Trophoblast cell (in vitro differentiated cells and primary cell): ENCODE measurements at regions not wholly inside any gene's neighbourhood (a gene's known extent, or its start where the extent isn't known, plus 50 kb on each side); places are given as distances from the start of the nearest gene placed in this dataset.

Experiments used
- DNase-seq, 2 donors: peaks; one replicate each; pipeline ENCODE4 v3.0.0-alpha.2; 2016
- H2AFZ ChIP-seq: 2 replicates; pipeline ENCODE4 v1.6.1; 2013; ENCODE audit warnings: low read length, moderate library complexity, mild to moderate bottlenecking; ENCODE audit not compliant: insufficient read depth, poor library complexity
- H2AK5ac ChIP-seq: 2 replicates; pipeline ENCODE4 v1.6.1; 2013; ENCODE audit warnings: mild to moderate bottlenecking, low read length
- H2BK120ac ChIP-seq: 2 replicates; pipeline ENCODE4 v1.6.1; 2013; ENCODE audit warnings: low read length, mild to moderate bottlenecking, moderate library complexity; ENCODE audit not compliant: insufficient read depth, poor library complexity
- H2BK12ac ChIP-seq: 2 replicates; pipeline ENCODE4 v1.6.1; 2013; ENCODE audit warnings: mild to moderate bottlenecking, low read length, moderate library complexity
- H2BK5ac ChIP-seq: 2 replicates; pipeline ENCODE4 v1.6.1; 2013; ENCODE audit warnings: low read length, low read depth, moderate library complexity, mild to moderate bottlenecking; ENCODE audit not compliant: poor library complexity
- H3K14ac ChIP-seq: 2 replicates; pipeline ENCODE4 v1.6.1; 2013; ENCODE audit warnings: mild to moderate bottlenecking, low read length
- H3K18ac ChIP-seq: 2 replicates; pipeline ENCODE4 v1.6.1; 2013; ENCODE audit warnings: mild to moderate bottlenecking, low read length
- H3K23ac ChIP-seq: 2 replicates; pipeline ENCODE4 v1.6.1; 2013; ENCODE audit warnings: low read length
- H3K27ac ChIP-seq: 2 replicates; pipeline ENCODE4 v1.5.1; 2013; ENCODE audit warnings: low read depth, mild to moderate bottlenecking, inconsistent platforms, low read length, moderate library complexity
- H3K27me3 ChIP-seq: 2 replicates; pipeline ENCODE4 v1.6.1; 2013; ENCODE audit warnings: inconsistent platforms, mild to moderate bottlenecking, low read length, moderate library complexity; ENCODE audit not compliant: insufficient read depth
- H3K36me3 ChIP-seq, 2 experiments: 1 replicate in 1 of 2; 2 replicates in 1 of 2; pipeline ENCODE4 v1.6.1; 2013; ENCODE audit warnings: low read length in 2 of 2, mild to moderate bottlenecking in 2 of 2, moderate library complexity in 1 of 2; ENCODE audit not compliant: insufficient read depth in 2 of 2, control insufficient read depth in 1 of 2
- H3K4ac ChIP-seq: 2 replicates; pipeline ENCODE4 v1.6.1; 2013; ENCODE audit warnings: low read depth, mild to moderate bottlenecking, low read length, moderate library complexity
- H3K4me1 ChIP-seq, 2 experiments: 1 replicate in 1 of 2; 2 replicates in 1 of 2; pipeline ENCODE4 v1.6.1; 2013; ENCODE audit warnings: low read length in 2 of 2, mild to moderate bottlenecking in 2 of 2, moderate library complexity in 1 of 2; ENCODE audit not compliant: insufficient read depth in 2 of 2, control insufficient read depth in 1 of 2
- H3K4me2 ChIP-seq: 2 replicates; pipeline ENCODE4 v1.6.1; 2013; ENCODE audit warnings: inconsistent platforms, mild to moderate bottlenecking, low read length, moderate library complexity
- H3K4me3 ChIP-seq: 2 replicates; pipeline ENCODE4 v1.5.1; 2013; ENCODE audit warnings: mild to moderate bottlenecking, low read depth, low read length, inconsistent platforms
- H3K79me1 ChIP-seq: one replicate; pipeline ENCODE4 v1.6.1; 2013; ENCODE audit warnings: low read length
- H3K79me2 ChIP-seq: 2 replicates; pipeline ENCODE4 v1.6.1; 2013; ENCODE audit warnings: low read length, mild to moderate bottlenecking; ENCODE audit not compliant: control insufficient read depth, insufficient read depth, poor library complexity
- H3K9ac ChIP-seq: 2 replicates; pipeline ENCODE4 v1.6.1; 2013; ENCODE audit warnings: mild to moderate bottlenecking, low read length
- H3K9me3 ChIP-seq: 2 replicates; pipeline ENCODE4 v1.6.1; 2013; ENCODE audit warnings: low read depth, mild to moderate bottlenecking, control low read depth, inconsistent platforms, low read length; ENCODE audit not compliant: insufficient read depth
- H4K12ac ChIP-seq: 2 replicates; pipeline ENCODE4 v1.6.1; 2013; ENCODE audit warnings: low read depth, mild to moderate bottlenecking, low read length, moderate library complexity
- H4K8ac ChIP-seq: 2 replicates; pipeline ENCODE4 v1.6.1; 2013; ENCODE audit warnings: low read depth, mild to moderate bottlenecking, low read length, moderate library complexity
- H4K91ac ChIP-seq: one replicate; pipeline ENCODE4 v1.6.1; 2013; ENCODE audit warnings: low read depth, mild to moderate bottlenecking, low read length, moderate library complexity
- WGBS: extraction: QIAGEN DNeasy Blood & Tissue Kit; methylation state at CpG from one replicate; pipeline ENCODE4 v1.1.7; 2013; ENCODE audit warnings: missing lambda C conversion rate; ENCODE audit not compliant: insufficient read length, insufficient coverage; ENCODE audit errors: extremely low coverage; 5-methylcytosine and 5-hydroxymethylcytosine counted together

- H3K27me3 ChIP-seq, result no peaks in the 10 kb centered on the region
- DNase-seq, result no peak
- H3K4me3 ChIP-seq, result no peak overlapping the region
- no peaks in the 10 kb centered on the region for H3K79me2 ChIP-seq
- no peak overlapping the region for H3K4ac ChIP-seq
- no peak overlapping the region for H4K8ac ChIP-seq
- H3K9me3 ChIP-seq, result no peaks in the 10 kb centered on the region
- no peak overlapping the region for H2BK5ac ChIP-seq
- H3K18ac ChIP-seq, result no peak overlapping the region
- H3K14ac ChIP-seq, result no peak overlapping the region
- no peak overlapping the region for H2BK12ac ChIP-seq
- H3K9ac ChIP-seq, result no peak overlapping the region
- no peak overlapping the region for H4K12ac ChIP-seq
- H2AK5ac ChIP-seq, result no peak overlapping the region
- WGBS, result no CpG with 5 or more reads among the region's 5 CpGs
- no peak overlapping the region for H3K23ac ChIP-seq
- H2AFZ ChIP-seq, result no peak overlapping the region
- no peak overlapping the region for H3K4me2 ChIP-seq
- H3K79me1 ChIP-seq, result no peaks in the 10 kb centered on the region
- no peak overlapping the region for H2BK120ac ChIP-seq
- no peak overlapping the region for H4K91ac ChIP-seq
- H3K27ac ChIP-seq, result no peak overlapping the region
- no peaks in the 10 kb centered on the region for H3K4me1 ChIP-seq
- no peaks in the 10 kb centered on the region for H3K36me3 ChIP-seq
Measured at GRCh38 chr7:35550831-35551230, 144.1 kb downstream of the HERPUD2 start.

- H3K18ac ChIP-seq, result no peak overlapping the region
- no peak overlapping the region for H4K91ac ChIP-seq
- no CpG with 5 or more reads among the region's 3 CpGs for WGBS
Measured at GRCh38 chr7:35549781-35550180, 145.2 kb downstream of the HERPUD2 start.

GRCh38 chr7:35548291-35548690 lies 146.6 kb downstream of the HERPUD2 start:
- H4K8ac ChIP-seq, result no peak overlapping the region
- no peak overlapping the region for H4K91ac ChIP-seq
- H3K4me3 ChIP-seq, result no peak overlapping the region
- no peak overlapping the region for H3K4me2 ChIP-seq
- H2AK5ac ChIP-seq, result no peak overlapping the region
- no peaks in the 10 kb centered on the region for H3K4me1 ChIP-seq
- no peaks in the 10 kb centered on the region for H3K79me2 ChIP-seq
- no peak overlapping the region for H3K27ac ChIP-seq
- no peak overlapping the region for H3K14ac ChIP-seq
- no peak overlapping the region for H3K9ac ChIP-seq
- H3K27me3 ChIP-seq, result no peaks in the 10 kb centered on the region
- H4K12ac ChIP-seq, result no peak overlapping the region
- H3K9me3 ChIP-seq, result no peaks in the 10 kb centered on the region
- no peak overlapping the region for H2BK12ac ChIP-seq
- H3K36me3 ChIP-seq, result no peaks in the 10 kb centered on the region
- no peak overlapping the region for H2AFZ ChIP-seq
- no peak overlapping the region for H3K23ac ChIP-seq
- no peak overlapping the region for H3K18ac ChIP-seq
- WGBS, result no CpG with 5 or more reads among the region's 4 CpGs
- H2BK120ac ChIP-seq, result no peak overlapping the region
- no peak overlapping the region for H3K4ac ChIP-seq
- no peaks in the 10 kb centered on the region for H3K79me1 ChIP-seq
- no peak overlapping the region for H2BK5ac ChIP-seq
- DNase-seq, result no peak

More at GRCh38 chr7:35549781-35550180, 145.2 kb downstream of the HERPUD2 start:
- Histone ChIP-seq H3K79me2 (no peaks in the 10 kb centered on the region), H3K4me2 (no peak overlapping the region), H3K4me1 (no peaks in the 10 kb centered on the region), H3K36me3 (no peaks in the 10 kb centered on the region), H3K4me3 (no peak overlapping the region), H3K4ac (no peak overlapping the region), H2BK5ac (no peak overlapping the region), H2AK5ac (no peak overlapping the region), H4K8ac (no peak overlapping the region), H3K9ac (no peak overlapping the region), H3K23ac (no peak overlapping the region), H2BK120ac (no peak overlapping the region), H2AFZ (no peak overlapping the region), H3K9me3 (no peaks in the 10 kb centered on the region), H3K79me1 (no peaks in the 10 kb centered on the region), H3K27me3 (no peaks in the 10 kb centered on the region), H2BK12ac (no peak overlapping the region), H4K12ac (no peak overlapping the region), H3K14ac (no peak overlapping the region), H3K27ac (no peak overlapping the region)
- DNase-seq, result no peak

- Histone ChIP-seq H3K4me2 (no peak overlapping the region), H3K27ac (no peak overlapping the region), H3K36me3 (no peaks in the 10 kb centered on the region), H2BK12ac (no peak overlapping the region), H3K79me1 (no peaks in the 10 kb centered on the region), H2BK120ac (no peak overlapping the region), H2AK5ac (no peak overlapping the region), H3K14ac (no peak overlapping the region), H3K9me3 (no peaks in the 10 kb centered on the region), H3K18ac (no peak overlapping the region), H3K27me3 (no peaks in the 10 kb centered on the region), H2BK5ac (no peak overlapping the region), H3K4me3 (no peak overlapping the region), H3K4ac (no peak overlapping the region), H3K9ac (no peak overlapping the region), H3K79me2 (no peaks in the 10 kb centered on the region), H3K4me1 (no peaks in the 10 kb centered on the region), H2AFZ (no peak overlapping the region), H4K12ac (no peak overlapping the region), H4K91ac (no peak overlapping the region), H4K8ac (no peak overlapping the region), H3K23ac (no peak overlapping the region)
- no peak for DNase-seq
- no CpG with 5 or more reads among the region's 7 CpGs for WGBS
Measured at GRCh38 chr7:35546691-35547429, 148.1 kb downstream of the HERPUD2 start.
